ENCODE measurements at regions not wholly inside any gene's neighbourhood (a gene's known extent, or its start where the extent isn't known, plus 50 kb on each side); places are given as distances from the start of the nearest gene placed in this dataset.

DNA sequence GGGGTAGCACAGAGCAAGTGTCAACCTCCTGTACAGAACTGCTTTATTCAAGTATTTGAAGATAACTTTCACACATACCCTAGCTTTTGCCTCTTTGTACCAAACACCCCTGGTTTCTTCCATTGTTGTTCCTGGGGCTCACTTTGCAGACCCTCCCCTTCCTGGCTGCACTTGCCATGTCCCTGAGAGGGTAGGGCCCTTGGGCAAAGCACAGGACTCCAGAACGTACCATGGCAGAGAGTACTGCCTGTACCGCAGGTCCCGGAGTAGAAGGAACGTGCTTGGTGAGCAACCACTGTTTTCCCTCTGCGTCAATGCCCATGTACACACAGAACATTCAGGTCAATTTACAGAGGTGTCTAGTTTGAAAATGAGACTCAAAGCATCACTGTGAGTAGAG, 290.4 kb downstream of the EN1 start:
- DNase-seq: no peak

DNA sequence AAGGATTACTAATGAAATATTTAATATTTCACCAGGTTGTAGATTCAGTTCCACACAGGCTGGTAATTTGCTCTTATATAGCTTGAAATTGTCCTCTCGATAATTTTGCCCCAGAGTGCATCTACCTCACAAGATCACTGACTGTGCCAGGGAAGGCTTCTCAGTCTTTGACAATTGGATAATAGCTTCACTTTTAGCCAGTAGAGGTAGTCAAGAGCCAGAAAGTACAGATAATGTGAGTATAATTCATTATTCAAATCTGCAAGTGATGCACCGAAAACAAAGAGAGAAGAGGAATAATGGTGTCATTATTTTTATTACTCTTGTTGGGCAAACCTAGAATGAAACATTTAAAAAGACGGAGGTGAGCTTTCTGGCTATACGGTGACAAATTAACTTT, 292.8 kb downstream of the EN1 start:
- DNase-seq: no peak

DNA sequence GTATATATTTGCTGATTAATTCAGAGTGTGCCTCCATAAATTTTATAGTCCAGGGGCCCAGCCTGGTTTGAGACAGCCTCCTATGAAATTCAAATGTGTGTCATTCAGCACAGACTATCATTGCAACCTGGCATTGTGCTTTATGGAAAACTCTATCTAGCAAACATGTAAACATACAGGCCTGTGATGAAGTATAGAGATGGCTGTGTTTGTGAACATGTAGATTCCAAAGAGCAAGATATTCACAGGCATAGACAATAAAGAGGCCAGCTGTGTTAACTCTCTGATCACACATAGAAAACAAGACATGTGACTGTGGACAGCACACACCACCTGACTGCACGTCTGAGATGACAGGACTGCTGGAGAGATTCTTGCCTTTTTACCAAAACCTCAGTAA, 297.9 kb downstream of the EN1 start:
- no peak for DNase-seq

DNA sequence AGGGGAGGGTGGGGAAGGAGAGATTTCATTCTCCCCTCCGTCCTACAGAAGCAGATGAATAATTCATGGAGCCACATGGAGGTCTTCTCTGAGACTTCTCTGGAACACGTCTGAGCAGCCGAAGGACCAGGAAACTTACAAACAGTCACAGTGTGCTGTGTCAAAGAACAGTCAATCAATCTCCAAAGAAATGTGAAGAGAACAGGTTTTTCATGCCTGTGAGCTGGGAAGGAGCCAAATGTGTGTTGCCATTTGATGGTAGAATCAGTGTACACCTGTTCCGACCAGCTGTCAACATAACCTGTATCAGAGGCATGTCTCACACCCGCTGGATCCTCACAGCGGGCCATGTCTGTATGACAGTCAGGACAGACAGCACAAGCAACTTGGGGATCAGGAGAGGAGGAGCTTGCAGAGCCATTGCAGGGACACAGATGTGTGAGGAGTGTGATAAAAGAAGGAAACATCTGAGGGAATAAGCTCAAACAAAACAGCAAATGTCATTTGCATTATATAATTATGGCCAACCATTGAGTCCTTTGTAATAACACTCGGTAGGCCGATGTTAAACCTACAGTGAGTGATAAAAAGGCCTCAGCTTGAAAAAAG, 298.5 kb downstream of the EN1 start:
- no peak for DNase-seq

DNA sequence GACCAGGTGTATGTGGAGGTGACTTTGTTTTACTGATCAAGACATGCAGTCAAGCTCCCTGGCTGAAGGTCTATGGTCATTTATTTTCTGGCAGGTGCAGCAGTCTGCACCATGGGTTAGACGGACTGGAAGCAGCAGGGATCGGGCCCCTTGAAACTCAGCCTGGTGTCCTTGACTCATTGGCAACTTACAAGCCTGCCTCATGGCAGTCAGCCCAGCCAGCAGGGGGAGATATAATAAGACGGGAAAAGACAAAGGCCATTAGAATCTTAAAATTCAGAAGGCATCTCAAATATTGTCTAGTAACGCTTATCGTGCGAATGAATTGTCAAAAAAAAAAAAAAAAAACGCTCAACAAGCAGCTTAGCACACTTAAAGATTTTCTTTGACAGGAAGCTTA, 308.2 kb downstream of the EN1 start:
- DNase-seq: no peak

DNA sequence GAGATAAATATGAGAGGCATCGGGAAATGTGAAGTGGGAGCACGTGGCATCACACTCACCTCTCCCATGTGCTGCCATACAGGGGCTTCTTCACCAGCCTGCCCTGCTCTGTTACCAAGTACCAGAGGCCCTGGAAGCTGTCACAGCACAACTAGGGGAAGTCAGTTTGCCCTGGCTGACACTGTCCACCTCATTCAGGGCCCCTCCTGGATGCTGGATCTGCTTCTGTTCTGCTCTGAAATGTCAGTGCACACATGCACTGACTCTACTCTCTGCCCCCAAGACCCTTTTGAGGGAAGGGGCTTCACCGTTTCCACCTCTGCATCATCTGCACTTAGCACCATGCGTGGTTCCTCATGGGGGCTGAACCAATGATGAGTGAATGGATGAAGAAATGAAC, 311.1 kb downstream of the EN1 start:
- DNase-seq: no peak

DNA sequence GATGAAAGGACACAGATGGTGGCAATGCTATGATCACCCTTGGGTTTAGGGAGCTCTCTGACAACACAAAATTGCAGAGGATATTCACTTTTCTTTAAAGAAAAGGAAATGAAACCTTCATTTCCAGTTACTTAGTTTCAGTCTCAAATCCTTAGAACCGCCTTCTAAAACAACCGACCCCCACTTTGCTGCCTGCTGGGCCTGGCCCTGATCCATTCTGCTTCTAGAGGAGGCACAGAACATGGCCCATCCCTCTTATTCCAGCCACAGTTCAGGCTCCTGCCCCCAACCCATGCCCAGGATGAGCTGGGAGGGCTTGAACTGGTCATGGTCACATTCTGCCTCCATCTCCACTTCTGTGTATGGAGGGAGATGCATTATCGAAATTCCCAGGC, 311.6 kb downstream of the EN1 start:
- no peak for DNase-seq

DNA sequence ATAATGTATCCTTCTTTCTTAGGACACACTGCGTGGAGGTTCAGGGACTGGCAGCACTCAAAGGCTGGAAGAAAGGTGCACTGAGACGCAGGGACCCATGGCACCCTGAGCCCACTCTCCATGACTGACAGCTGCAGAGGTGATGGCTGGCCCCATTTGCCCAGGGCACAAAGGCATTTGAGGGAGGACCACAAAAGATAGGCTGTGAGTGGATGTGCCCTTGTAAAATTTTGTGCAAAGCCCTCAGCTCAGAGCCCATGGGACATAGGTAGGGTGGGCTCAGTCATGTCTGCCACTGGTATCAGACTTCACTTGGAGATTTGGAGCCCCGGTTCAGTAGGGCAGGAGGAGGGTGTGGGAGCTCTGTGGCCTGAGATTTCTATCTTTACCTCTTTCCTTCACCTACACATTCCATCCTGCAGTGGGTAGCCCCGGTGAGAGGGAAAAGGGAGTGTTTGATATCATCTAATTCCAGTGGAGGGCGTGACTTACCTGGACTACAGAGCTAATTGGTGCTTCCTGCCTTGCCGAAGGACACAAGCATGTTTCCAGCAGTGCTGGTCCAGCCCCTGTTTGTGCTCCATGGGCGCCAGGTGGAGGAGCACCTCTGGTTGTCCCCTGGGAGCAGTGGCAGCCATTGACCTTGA, 312.2 kb downstream of the EN1 start:
- no peak for DNase-seq

DNA sequence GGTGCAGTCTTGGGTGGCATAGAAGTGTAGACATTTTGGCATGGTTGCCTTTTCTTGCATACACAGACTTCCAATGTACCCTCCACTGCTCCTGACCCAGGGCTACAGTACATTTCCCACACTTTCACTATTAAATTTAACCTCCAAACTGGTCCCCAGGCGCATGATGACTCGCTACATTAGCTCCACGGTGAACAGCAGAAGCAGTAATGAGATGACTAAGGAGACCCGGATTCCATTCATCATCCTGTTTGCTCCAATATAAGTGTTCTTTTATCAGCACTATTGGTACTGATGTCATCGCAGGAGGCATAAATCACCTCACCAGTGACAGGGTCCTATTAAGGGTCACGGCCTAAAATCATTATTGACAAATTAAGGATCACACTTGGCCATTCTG, 316.5 kb downstream of the EN1 start:
- no peak for DNase-seq

DNA sequence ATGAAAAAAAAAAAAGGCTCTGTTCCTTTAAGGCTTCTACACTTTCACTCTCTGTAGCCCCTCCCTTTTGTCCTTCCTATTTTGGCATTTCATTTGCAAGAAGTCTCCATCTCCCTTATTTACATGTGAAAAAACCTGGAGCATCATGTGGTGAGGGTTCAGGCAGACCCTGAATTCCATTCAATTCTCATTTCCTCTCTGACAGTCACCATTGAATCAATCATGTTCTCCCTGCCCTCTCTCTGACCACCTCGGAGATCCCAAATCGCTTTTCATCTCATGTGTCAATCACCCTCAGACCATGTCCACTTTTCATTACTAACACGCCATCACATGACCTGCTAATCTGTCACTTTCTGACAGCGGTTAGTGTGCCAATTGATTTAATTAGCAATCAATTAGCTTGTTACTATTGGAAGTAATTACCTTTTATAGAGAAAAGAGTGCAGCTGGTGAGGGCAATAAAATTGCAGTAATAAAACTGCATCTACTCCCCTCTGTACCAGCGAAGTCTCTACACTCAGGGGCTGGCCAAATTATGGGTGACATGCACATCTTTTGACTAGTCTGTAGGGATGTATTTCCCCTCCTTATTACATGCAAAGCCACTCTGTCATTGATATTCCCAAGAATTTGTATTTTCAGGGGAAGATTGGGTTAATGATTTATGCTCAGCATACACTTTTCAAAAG, 317.4 kb downstream of the EN1 start:
- no peak for DNase-seq

DNA sequence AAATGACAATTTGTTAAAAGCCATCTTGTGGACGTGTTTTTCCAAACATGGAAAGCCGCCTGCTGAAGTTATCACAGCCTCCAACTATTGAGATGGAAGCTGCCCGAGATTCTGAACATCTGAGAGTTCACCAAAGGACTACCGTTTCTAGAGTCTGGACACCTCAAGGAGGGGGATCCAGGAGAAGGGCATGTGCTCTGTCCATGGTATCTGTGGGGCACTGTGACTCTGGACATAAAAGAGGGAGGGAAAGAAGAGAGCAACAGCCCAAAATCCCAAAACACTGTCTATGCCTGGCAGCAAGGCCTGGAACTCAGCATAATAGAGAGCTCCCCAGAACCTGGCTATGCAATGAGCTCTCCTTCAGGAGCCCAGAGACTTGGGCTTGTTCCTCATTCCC, 319.9 kb downstream of the EN1 start:
- no peak for DNase-seq

DNA sequence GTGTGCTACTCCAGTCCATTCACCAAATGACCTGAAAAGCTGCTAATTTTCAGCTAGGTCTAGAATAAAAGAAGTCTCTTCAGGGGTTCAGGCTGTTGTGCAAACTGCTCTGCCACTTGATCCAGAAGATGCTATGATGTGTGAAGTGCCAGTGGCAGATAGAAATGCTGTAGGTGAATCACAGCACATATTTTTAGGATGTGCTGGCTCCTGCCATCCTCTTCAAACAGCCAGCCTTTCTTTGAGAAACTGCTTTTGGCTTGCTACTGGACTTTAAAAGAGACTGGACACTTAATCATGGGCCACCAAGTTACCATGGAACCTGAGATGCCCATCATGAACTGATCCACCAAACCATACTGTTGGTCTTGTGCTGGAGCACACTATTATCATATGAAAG, 322.1 kb downstream of the EN1 start:
- DNase-seq: no peak

DNA sequence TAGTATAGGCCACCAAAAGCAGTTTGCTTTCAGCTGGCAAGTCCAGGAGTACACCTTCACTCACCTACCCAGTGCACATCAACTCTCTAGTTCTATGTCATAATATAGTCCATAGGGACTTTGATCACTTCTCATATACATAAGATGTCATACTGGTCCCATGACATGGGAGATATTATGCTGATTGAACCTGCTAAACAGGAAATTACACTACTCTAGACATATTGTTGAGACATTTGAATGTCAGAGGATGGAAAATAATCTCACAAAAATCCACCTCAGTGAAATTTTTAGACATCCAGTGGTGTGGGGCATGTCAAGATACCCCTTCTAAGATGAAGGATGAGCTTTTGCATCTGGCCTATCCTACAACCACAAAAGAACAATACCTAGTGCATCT, 322.5 kb downstream of the EN1 start:
- no peak for DNase-seq

DNA sequence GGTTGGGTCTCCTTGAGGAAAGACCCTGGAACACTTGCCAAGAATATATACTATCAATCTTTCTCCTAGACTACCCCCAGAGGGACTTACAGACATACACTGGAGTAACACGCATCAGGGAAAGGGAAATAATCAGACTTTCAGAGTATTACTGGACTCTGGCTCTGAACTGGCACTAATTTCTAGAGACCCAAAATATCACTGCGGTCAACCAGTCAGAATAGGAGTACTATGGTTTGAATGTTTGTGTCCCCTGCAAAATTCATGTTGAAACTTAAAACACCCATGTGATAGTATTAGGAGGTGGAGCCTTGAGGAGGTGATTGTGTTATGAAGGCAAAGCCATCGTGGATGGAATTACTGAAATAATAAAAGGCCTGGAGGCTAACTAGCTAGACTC, 323.7 kb downstream of the EN1 start:
- no peak for DNase-seq

DNA sequence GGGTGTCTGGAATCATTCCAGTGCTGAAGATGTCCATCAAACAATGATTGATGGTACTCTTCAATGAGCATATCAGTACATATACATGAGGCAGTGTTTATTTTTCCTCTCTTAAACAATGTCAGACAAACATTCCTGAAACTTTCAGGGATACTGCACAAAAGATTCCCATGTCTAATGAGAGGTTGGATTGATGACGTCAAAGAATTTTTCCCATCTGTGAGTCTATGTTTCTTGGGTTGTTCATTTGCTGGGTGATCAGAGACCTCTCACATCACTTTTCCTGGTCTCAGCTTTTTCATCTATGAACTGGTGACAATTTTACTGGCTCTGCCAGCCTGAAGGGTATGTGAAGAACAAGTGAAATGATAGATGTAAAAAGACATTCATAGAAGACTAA, 325.5 kb downstream of the EN1 start:
- no peak for DNase-seq

DNA sequence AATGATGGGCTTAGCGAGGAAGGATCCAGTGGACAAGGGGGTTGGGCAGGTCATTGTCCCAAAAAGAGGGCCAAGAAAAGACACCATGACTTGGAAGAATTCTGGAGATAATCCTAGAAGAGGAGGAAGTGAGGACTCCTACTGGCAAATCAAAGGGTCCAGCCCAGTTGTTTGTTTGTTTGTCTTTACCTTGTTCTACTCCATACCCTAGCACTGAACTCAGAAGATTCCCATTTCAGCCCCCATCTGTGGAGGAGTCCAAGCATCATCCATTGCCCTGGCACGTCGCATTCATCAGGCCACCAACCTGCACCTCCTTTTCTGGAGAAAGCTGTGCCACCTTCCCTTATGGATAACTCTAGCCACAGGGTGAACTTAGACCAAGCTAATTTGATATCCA, 326.2 kb downstream of the EN1 start:
- no peak for DNase-seq

DNA sequence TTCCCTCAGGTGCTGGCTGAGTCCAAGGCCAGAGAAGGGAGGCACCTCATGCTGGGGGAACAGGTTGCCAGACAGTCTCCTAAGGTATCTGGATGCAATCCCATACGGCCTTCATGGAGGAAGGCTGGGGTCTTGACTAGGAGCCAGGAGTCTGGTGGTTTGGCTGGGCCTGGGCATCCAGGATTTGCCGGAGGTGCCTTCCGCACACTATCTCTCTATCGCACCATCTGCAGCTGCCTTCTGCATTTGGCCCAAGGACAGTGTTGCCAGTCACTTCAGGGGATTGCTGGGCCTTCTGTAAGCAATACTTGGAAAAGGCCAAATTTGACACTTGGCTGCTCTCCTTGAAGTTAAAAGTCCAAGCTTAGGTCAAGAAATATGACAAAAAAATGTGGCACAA, 327.2 kb downstream of the EN1 start:
- DNase-seq: no peak

DNA sequence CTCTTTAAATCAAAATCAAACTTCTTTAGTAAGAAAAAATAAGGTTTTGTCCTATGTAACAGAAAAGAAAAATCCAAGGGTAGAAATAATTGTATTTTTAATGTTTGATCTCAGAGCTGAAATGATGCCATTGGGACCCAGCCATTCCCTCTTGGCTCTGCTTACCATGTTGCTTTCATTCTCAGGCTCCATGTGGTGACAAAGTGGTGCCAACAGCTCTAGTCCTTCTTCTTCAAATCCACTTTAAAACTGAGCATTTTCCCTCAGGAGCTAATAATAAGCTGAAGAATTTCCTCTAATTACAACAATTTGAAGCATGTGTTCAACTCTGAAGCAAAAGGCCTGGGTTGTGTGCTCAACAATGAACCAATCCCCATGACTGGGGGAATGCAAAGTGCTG, 327.9 kb downstream of the EN1 start:
- no peak for DNase-seq

DNA sequence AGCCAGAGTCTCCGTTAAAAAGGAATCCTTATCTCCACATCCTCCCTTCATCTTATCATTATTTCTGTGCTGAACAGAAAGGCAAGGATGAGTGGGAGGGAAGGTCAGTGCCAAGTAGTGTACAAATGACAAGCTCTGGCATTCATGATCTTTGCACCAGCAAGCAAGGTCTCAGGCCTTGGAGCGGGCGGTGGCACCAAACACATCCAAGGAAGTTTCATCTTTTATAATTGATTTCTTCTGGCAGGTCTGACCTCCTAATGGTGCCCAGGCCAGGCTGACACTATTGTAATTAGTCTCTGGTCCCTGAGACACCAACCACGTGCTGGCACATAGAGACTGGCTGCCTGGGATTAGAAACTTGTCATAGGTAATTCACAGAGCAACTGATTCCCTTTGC, 336.6 kb downstream of the EN1 start:
- no peak for DNase-seq

DNA sequence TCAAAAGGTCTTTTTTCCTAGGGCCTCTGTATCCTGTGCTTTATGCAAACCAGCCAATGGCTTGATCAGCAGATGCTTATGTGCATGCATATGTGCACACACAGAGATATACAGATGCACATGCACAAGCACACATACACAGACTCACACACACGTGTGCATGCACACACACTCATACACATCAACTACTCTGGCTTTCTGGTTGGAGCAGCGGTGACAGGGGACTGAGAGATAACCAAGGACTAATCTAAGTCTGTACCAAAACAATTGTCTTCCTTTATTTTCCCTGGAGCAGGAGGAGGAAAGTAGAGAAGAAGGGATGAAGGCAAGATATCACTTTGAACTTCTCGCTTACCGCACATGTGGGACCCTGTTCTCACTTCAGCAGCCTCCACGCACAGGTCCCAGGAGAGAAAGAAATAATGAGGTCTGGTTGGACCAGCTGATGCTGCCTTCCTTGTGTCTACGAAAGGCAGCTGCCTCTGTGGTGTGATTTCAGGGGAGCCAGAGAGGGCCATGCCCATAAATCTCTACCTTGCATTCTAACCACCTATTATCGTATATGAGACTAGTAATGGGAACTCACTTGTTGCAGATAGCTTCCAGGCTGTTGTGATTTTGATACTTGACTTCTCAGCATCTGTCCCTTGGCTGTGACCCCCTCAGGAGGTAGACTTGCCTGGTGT, 338.0 kb downstream of the EN1 start:
- DNase-seq: no peak

DNA sequence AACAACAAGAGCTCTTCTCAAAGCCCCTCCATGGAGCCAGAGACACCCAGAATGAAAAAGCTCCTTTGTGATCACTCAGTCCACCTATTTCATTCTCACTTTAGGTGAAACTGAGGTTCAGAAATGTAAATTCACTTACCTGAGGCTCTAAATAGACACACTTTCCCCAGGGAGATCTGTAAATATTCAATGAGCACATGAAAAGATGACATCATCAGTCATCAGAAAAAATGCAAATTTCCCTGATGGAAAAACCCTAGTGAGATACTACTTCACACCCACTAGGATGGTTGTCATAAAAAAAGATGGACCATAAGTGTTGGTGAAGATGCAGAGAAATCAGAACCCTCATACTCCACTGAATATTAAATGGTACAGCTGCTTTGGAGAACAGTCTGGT, 339.2 kb downstream of the EN1 start:
- DNase-seq: no peak

DNA sequence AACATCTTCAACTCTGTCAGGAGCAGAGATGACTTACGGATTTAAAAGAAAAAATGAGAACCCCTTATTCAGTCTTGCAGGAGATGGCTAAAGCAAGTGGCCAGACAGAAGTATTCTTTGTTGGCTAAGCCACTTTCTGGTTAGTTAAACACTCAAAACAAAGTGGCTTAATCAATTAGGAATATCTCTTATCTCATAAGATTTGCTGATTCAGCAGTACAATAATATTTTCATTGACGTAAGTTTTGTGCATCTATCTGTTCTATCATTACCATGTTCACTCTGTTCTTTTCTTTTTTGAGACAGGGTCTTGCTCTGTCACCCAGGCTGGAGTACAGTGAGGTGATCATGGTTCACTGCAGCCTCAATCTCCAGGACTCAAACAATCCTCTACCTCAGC, 342.0 kb downstream of the EN1 start:
- DNase-seq: no peak

DNA sequence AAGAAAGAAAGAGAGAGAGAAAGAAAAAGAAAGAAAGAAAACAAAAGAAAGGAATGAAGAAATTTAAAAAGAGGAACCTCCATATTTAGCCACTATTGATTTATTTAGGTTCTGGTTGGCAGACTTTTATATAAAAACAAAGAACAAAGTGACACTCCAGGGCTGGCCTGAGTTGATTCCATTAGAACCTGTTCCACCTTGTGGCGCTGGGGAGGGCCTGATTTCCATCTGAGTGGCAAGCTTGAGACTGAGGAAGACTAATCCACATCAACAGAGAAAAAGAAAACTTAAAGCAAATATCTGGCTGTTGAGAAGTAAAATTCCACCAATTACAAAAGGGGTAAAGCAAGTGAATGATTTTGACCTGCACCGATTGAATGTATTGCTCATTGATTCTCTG, 345.3 kb downstream of the EN1 start:
- no peak for DNase-seq

DNA sequence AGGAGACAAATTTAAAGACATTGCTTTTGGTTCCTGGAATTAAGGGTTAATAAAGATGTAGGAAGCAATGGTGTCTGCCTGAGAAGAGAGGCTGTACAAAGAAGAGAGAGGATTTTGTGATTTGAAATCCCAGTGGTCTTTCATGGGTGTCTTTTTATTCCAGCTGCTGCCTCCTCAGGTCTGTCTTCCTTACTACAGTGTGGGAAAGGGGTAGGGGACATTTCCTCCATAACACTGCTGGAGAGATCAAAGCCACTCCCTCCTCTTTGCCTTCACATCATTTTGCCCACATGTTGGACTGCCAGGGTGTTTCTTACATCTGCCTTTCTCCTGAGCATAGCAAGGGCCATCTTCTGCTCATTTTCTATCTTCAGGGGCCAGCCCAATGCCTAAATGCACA, 348.5 kb downstream of the EN1 start:
- no peak for DNase-seq

All from CD4-positive, alpha-beta T cell treated with Interleukin-17A for 4 hours (primary cell).